NCI-H1105 (cell line): ENCODE measurements at regions not wholly inside any gene's neighbourhood (a gene's known extent, or its start where the extent isn't known, plus 50 kb on each side); places are given as distances from the start of the nearest gene placed in this dataset.

Source experiments
- DNase-seq: peaks from one replicate; lab custom pipeline; 2025; lab: John Stamatoyannopoulos, UW

GRCh38 chr12:118467641-118468305 is 91.4 kb downstream of the SUDS3 start:
- no peak for DNase-seq

- DNase-seq: no peak
Measured at GRCh38 chr12:118472940-118473339, 96.6 kb downstream of the SUDS3 start.

- no peak for DNase-seq
Measured at GRCh38 chr12:118480235-118480634, 103.9 kb downstream of the SUDS3 start.

- DNase-seq: no peak
Measured at GRCh38 chr12:118488034-118488433, 111.7 kb downstream of the SUDS3 start.

GRCh38 chr12:118493962-118494361 is 117.6 kb downstream of the SUDS3 start:
- no peak for DNase-seq

- no peak for DNase-seq
Measured at GRCh38 chr12:118494776-118495175, 118.4 kb downstream of the SUDS3 start.

- no peak for DNase-seq
Measured at GRCh38 chr12:118495296-118495695, 118.9 kb downstream of the SUDS3 start.

- DNase-seq: no peak
Measured at GRCh38 chr12:118498171-118498570, 121.8 kb downstream of the SUDS3 start.

GRCh38 chr12:118500299-118500698 is 123.9 kb downstream of the SUDS3 start:
- DNase-seq: no peak

GRCh38 chr12:118501489-118501888 is 125.1 kb downstream of the SUDS3 start:
- no peak for DNase-seq

GRCh38 chr12:118503476-118503875 is 127.1 kb downstream of the SUDS3 start:
- DNase-seq: no peak

GRCh38 chr12:118512669-118513068 is 136.3 kb downstream of the SUDS3 start:
- DNase-seq: no peak

GRCh38 chr12:118513611-118514010 is 137.3 kb downstream of the SUDS3 start:
- DNase-seq: no peak

- no peak for DNase-seq
Measured at GRCh38 chr12:118514297-118514696, 137.9 kb downstream of the SUDS3 start.

GRCh38 chr12:118520214-118521035 is 144.1 kb downstream of the SUDS3 start:
- no peak for DNase-seq

- DNase-seq: no peak
Measured at GRCh38 chr12:118521036-118521370, 144.6 kb downstream of the SUDS3 start.

GRCh38 chr12:118524446-118524845 is 148.1 kb downstream of the SUDS3 start:
- no peak for DNase-seq

GRCh38 chr12:118525216-118525615 is 148.9 kb downstream of the SUDS3 start:
- DNase-seq: no peak

- no peak for DNase-seq
Measured at GRCh38 chr12:118526255-118527095, 150.1 kb downstream of the SUDS3 start.

GRCh38 chr12:118527310-118527709 is 151.0 kb downstream of the SUDS3 start:
- no peak for DNase-seq

- no peak for DNase-seq
Measured at GRCh38 chr12:118528625-118529024, 152.3 kb downstream of the SUDS3 start.

- no peak for DNase-seq
Measured at GRCh38 chr12:118534003-118534402, 157.6 kb downstream of the SUDS3 start.
